ENCODE measurements at regions not wholly inside any gene's neighbourhood (a gene's known extent, or its start where the extent isn't known, plus 50 kb on each side); places are given as distances from the start of the nearest gene placed in this dataset.

GRCh38 chr10:44194435-44194834 lies 190.5 kb downstream of the CXCL12 start:
- H2BK120ac ChIP-seq (replicated peaks; ENCODE audit: low read depth, low read length) = no peak overlapping the region
- H3K79me2 ChIP-seq (ENCODE audit: control insufficient read depth in 1 of 2, insufficient read depth in 2 of 2, low read length in 2 of 2) = no peaks in the 10 kb centered on the region
- no peaks in the 10 kb centered on the region for H3K36me3 ChIP-seq (ENCODE audit: control insufficient read depth in 2 of 4, insufficient read depth in 4 of 4, low read length in 3 of 4)
- TF ChIP-seq SUZ12 (IDR thresholded peaks at IDR 0.05; ENCODE audit: low read length) = no peak
- no peak for TF ChIP-seq SP1 (IDR thresholded peaks at IDR 0.05; ENCODE audit: low read depth, low read length)
- H3K23me2 ChIP-seq (ENCODE audit: low read depth, low read length) = no peaks in the 10 kb centered on the region
- POLR2A ChIA-PET (ENCODE audit: partially characterized antibody) = no interaction called here
- 89% methylated on average over 2 of the region's 2 CpGs; no CpG with 5 or more reads in 1 of the 2 experiments for WGBS, 2 experiments (ENCODE audit: extremely low coverage in 1 of 2, insufficient coverage in 1 of 2, insufficient read length in 1 of 2, insufficient replicate concordance in 2 of 2, low coverage in 1 of 2, low lambda C conversion rate in 2 of 2, missing lambda C conversion rate in 1 of 2)
- no peak overlapping the region for H3K56ac ChIP-seq (replicated peaks; ENCODE audit: insufficient read length, low read depth, low read length)
- no peak overlapping the region for H4K5ac ChIP-seq (ENCODE audit: insufficient read length, low read depth, low read length)
- H3K23ac ChIP-seq (ENCODE audit: insufficient read length) = no peak overlapping the region
- H2BK12ac ChIP-seq (ENCODE audit: low read depth, low read length) = no peak overlapping the region
- no peak overlapping the region for H2BK15ac ChIP-seq (ENCODE audit: low read length)
- no peaks in the 10 kb centered on the region for H4K20me1 ChIP-seq (replicated peaks in 1 of 2; ENCODE audit: control insufficient read depth in 1 of 2, insufficient read depth in 2 of 2, low read length in 2 of 2)
- H3K9ac ChIP-seq (replicated peaks in 1 of 4; ENCODE audit: extremely low read depth in 1 of 4, low read depth in 3 of 4, low read length in 3 of 4) = no peak overlapping the region
- H3K18ac ChIP-seq (ENCODE audit: extremely low read depth, low read length) = no peak overlapping the region
- H3K27ac ChIP-seq (ENCODE audit: low read depth, low read length) = no peak overlapping the region
- no peak overlapping the region for H4K91ac ChIP-seq (replicated peaks; ENCODE audit: insufficient read length, low read length)
- no peak overlapping the region for H4K8ac ChIP-seq (ENCODE audit: extremely low read depth, insufficient read depth, low read length)
- H3K4me1 ChIP-seq (replicated peaks in 1 of 4; ENCODE audit: control insufficient read depth in 3 of 4, insufficient read depth in 4 of 4, low read length in 3 of 4) = no peaks in the 10 kb centered on the region
- H3K4me3 ChIP-seq (ENCODE audit: extremely low read depth in 1 of 4, insufficient read depth in 2 of 4, low read depth in 3 of 4, low read length in 4 of 4) = no peak overlapping the region
- H2BK5ac ChIP-seq (ENCODE audit: low read depth, low read length) = no peak overlapping the region
- no peak overlapping the region for H3K4me2 ChIP-seq (ENCODE audit: insufficient read depth in 1 of 2, low read depth in 2 of 2, low read length in 2 of 2)
- no peaks in the 10 kb centered on the region for H3K9me3 ChIP-seq (ENCODE audit: insufficient read depth in 2 of 2, low read depth in 1 of 2, low read length in 1 of 2)
- no peaks in the 10 kb centered on the region for H3K79me1 ChIP-seq (ENCODE audit: low read depth, low read length)
- CTCF ChIA-PET (ENCODE audit: partially characterized antibody) = interaction anchor here (0.9 kb wide), 1 partner anchor 23 kb away, joined by 3 read pairs; no protein-coding TSS in a partner anchor
- no peak overlapping the region for H2BK20ac ChIP-seq (ENCODE audit: low read length)
- FAIRE-seq = no peak
- H3K27me3 ChIP-seq (replicated peaks in 1 of 4; ENCODE audit: control insufficient read depth in 3 of 4, extremely low read depth in 1 of 4, insufficient read depth in 3 of 4, low read length in 3 of 4) = no peaks in the 10 kb centered on the region
- H3K4ac ChIP-seq (replicated peaks; ENCODE audit: insufficient read length, low read depth, low read length) = no peak overlapping the region
- H2AFZ ChIP-seq (ENCODE audit: low read length) = no peak overlapping the region
- DNase-seq (ENCODE audit: low read depth in 1 of 2, low spot score in 2 of 2) = no peak
- no peak overlapping the region; the same call in 1 of the 2 replicates for H2AK5ac ChIP-seq (ENCODE audit: low read depth, low read length)
- H3K14ac ChIP-seq (ENCODE audit: insufficient read length) = no peak overlapping the region

All from H1 (cell line).